ACC112 (cell line): ENCODE measurements at regions not wholly inside any gene's neighbourhood (a gene's known extent, or its start where the extent isn't known, plus 50 kb on each side); places are given as distances from the start of the nearest gene placed in this dataset.
"Not testable (repeated sequence)": the region's sequence is repeated elsewhere in the genome, so short reads cannot be mapped to it uniquely, and the experiment has no call there.

Experiments
- H2AFZ ChIP-seq: fragments of 200-600 bp; sonication (generic); one replicate; pipeline ENCODE4 v1.6.0; 2017; ENCODE audit warnings: antibody characterized with exemption, low read length; ENCODE audit not compliant: unreplicated experiment
- H3K27ac ChIP-seq: fragments of 200-600 bp; sonication (generic); 2 replicates; pipeline ENCODE4 v1.5.1; 2014; ENCODE audit warnings: low read depth, mild to moderate bottlenecking, antibody characterized with exemption, low read length, moderate library complexity
- H3K27me3 ChIP-seq: fragments of 200-600 bp; sonication (generic); 2 replicates; pipeline ENCODE4 v1.6.1; 2014; ENCODE audit warnings: mild to moderate bottlenecking, antibody characterized with exemption, low read length, moderate library complexity, mixed read lengths; ENCODE audit not compliant: insufficient read depth
- H3K36me3 ChIP-seq: fragments of 200-600 bp; sonication (generic); 2 replicates; pipeline ENCODE4 v1.6.1; 2016; ENCODE audit warnings: mild to moderate bottlenecking, antibody characterized with exemption, low read length, moderate library complexity, mixed read lengths; ENCODE audit not compliant: insufficient read depth
- H3K4me1 ChIP-seq: fragments of 200-600 bp; sonication (generic); one replicate; pipeline ENCODE4 v1.6.1; 2016; ENCODE audit warnings: low read length, mixed read lengths; ENCODE audit not compliant: insufficient read depth, unreplicated experiment, control insufficient read depth
- H3K4me3 ChIP-seq: fragments of 200-600 bp; sonication (generic); 2 replicates; pipeline ENCODE4 v1.5.1; 2014; ENCODE audit warnings: mild to moderate bottlenecking, low read depth, low read length
- H3K79me2 ChIP-seq: fragments of 200-600 bp; sonication (generic); one replicate; pipeline ENCODE4 v1.6.0; 2016; ENCODE audit warnings: low read length; ENCODE audit not compliant: control insufficient read depth, unreplicated experiment, insufficient read depth

DNA sequence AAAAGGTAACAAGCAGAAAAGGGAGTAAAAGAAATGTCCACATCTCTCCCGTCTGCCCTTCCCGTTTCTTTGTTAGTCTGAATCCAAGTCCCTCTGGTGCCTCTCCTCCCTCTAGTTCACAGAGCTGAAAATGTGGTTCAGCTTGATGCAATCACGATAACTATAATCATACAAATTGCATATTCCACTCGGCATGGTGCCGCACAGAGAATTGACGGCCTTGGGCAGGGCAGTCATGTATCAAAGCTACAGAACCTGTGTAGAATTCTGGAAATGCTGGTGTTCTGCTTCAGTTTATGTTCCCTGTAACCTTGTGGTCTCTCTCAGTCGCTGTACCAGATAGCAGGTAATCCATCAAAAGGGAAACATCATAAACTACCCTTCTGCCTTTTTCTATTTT, 562.9 kb upstream of the CBLB start:
- no peak overlapping the region for H3K27ac ChIP-seq
- H3K4me1 ChIP-seq: peaks cover 12% of the 10 kb centered on the region
- H3K36me3 ChIP-seq: no peaks in the 10 kb centered on the region
- no peak overlapping the region for H3K4me3 ChIP-seq
- no peak overlapping the region for H2AFZ ChIP-seq
- H3K79me2 ChIP-seq: no peaks in the 10 kb centered on the region
- H3K27me3 ChIP-seq: no peaks in the 10 kb centered on the region

DNA sequence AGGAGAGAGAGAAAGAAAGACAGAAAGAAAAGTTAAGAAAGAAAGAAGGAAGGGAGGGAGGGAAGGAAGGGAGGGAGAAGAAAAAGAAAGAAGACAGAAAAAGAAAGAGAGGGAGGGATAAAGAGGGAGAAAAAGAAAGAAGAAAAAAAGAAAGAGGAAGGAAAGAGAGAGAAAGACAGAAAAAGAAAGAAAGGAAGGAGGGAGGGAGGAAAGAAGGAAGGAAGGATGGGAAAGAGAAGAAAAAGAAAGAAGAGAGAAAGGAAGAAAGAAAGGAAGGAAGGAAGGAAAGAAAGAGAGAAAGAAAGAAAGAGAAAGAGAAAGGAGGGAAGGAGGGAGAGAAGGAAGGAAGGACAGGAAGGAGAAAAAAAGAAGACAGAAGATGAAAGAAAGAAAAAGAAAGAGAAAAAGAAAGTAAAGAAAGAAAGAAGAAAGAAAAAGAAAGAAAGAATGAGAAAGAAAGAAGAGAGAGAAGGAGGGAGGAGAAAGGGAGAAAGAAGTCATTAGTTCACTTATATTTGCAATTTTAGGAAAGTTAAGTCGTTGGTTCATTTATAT, 567.2 kb upstream of the CBLB start:
- Histone ChIP-seq H3K4me1 (no peaks in the 10 kb centered on the region), H3K4me3 (no peak overlapping the region), H3K27me3 (no peaks in the 10 kb centered on the region), H3K79me2 (no peaks in the 10 kb centered on the region), H3K27ac (no peak overlapping the region), H2AFZ (no peak overlapping the region), H3K36me3 (no peaks in the 10 kb centered on the region)

- Histone ChIP-seq H2AFZ (no peak overlapping the region), H3K27me3 (no peaks in the 10 kb centered on the region), H3K36me3 (no peaks in the 10 kb centered on the region), H3K79me2 (no peaks in the 10 kb centered on the region), H3K4me1 (no peaks in the 10 kb centered on the region), H3K27ac (no peak overlapping the region), H3K4me3 (no peak overlapping the region)
Measured at GRCh38 chr3:106438887-106439286, 570.1 kb upstream of the CBLB start.

DNA sequence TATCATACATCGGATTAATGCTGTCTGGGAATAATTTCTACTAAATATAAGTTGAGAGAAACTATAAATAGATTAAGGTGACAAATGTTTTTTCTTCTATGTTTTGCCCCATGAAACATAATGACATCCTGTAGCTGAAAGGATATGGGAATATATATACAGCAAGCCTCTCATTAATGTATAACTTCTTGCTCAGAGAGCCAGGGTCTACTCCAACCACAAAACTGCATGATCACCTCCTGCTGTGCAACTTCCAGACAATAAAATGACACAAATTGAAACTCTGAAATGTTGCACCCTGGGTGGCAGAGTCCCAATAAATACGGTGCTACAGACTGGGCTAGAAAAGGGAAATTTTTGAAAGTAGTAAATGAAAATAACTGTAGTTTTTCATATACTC, 571.9 kb upstream of the CBLB start:
- no peak overlapping the region for H3K27ac ChIP-seq
- H2AFZ ChIP-seq: no peak overlapping the region
- H3K27me3 ChIP-seq: no peaks in the 10 kb centered on the region
- H3K4me3 ChIP-seq: no peak overlapping the region
- H3K79me2 ChIP-seq: no peaks in the 10 kb centered on the region
- no peaks in the 10 kb centered on the region for H3K36me3 ChIP-seq
- no peaks in the 10 kb centered on the region for H3K4me1 ChIP-seq

GRCh38 chr3:106446271-106446670, 577.5 kb upstream of the CBLB start:
- Histone ChIP-seq H3K27ac (no peak overlapping the region), H2AFZ (no peak overlapping the region)

DNA sequence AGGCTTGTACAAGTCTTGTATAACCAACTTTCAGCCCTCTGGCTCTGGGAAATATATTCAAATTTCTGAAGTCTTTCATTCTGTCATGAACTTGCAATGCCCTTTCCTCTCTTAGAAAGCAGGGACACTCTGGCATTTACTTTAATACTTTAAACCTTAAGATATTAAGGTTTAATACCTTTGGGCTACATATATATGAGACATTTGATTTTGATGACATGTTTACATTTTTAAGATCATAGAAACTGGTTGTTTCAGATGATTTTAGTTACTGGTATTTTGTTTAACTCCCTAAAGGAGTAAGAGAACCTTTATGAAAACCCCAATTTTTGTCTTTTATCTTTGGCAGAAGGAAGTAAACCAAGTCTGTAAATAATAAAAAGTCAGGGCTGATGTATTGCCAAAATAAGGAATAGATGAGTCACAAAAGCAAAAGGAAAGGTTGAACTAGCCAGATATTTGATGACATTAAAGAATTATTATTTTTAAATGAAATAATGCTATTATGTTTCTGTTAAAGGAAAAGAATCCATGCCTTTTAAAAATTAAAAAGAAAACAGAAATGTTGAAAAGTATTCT, 579.0 kb upstream of the CBLB start:
- Histone ChIP-seq H3K27me3 (no peaks in the 10 kb centered on the region), H3K79me2 (no peaks in the 10 kb centered on the region), H3K36me3 (no peaks in the 10 kb centered on the region)

More at GRCh38 chr3:106446271-106446670, 577.5 kb upstream of the CBLB start:
- H3K36me3 ChIP-seq: no peaks in the 10 kb centered on the region
- H3K4me3 ChIP-seq: no peak overlapping the region
- no peaks in the 10 kb centered on the region for H3K27me3 ChIP-seq
- peaks cover 3% of the 10 kb centered on the region for H3K4me1 ChIP-seq
- no peaks in the 10 kb centered on the region for H3K79me2 ChIP-seq

DNA sequence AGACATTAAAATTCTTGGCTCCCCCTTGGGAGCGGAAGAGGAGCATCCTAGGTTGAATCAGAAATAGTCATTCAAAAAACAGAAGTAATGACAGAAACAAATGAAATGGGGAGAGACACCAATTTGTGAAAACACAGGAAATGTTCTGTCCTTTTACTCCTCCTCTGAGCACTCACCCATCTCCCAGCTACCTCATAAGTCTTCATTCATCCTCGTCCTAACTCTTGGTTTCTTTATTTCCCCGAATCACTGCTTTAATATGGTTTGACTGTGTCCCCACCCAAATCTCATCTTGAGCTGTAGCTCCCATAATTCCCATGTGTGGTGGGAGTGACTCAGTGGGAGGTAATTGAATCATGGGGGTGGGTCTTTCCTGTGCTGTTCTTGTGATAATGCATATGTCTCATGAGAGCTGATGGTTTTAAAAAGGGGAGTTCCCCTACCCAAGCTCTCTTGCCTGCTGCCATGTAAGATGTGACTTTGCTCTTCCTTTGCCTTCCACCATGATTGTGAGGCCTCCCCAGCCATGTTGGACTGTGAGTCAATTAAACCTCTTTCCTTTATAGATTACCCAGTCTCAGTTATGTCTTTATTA, 579.7 kb upstream of the CBLB start:
- not testable (repeated sequence) for H3K4me1 ChIP-seq, H3K79me2 ChIP-seq, H3K27ac ChIP-seq, H3K27me3 ChIP-seq, H2AFZ ChIP-seq, H3K4me3 ChIP-seq, H3K36me3 ChIP-seq

More for the DNA sequence above, 579.0 kb upstream of the CBLB start:
- H2AFZ ChIP-seq: no peak overlapping the region
- H3K4me1 ChIP-seq: peaks cover 3% of the 10 kb centered on the region
- no peak overlapping the region for H3K27ac ChIP-seq
- H3K4me3 ChIP-seq: no peak overlapping the region

GRCh38 chr3:106452096-106452495, 583.3 kb upstream of the CBLB start:
- Histone ChIP-seq H3K4me1 (peaks cover 6% of the 10 kb centered on the region), H3K36me3 (no peaks in the 10 kb centered on the region), H3K79me2 (no peaks in the 10 kb centered on the region), H3K4me3 (no peak overlapping the region), H2AFZ (no peak overlapping the region), H3K27me3 (no peaks in the 10 kb centered on the region), H3K27ac (no peak overlapping the region)

- no peak overlapping the region for H3K4me3 ChIP-seq
- no peak overlapping the region for H3K27ac ChIP-seq
- no peaks in the 10 kb centered on the region for H3K79me2 ChIP-seq
- no peaks in the 10 kb centered on the region for H3K27me3 ChIP-seq
- H2AFZ ChIP-seq: no peak overlapping the region
- no peaks in the 10 kb centered on the region for H3K36me3 ChIP-seq
- H3K4me1 ChIP-seq: peaks cover 14% of the 10 kb centered on the region
Measured at GRCh38 chr3:106454497-106454896, 585.7 kb upstream of the CBLB start.

DNA sequence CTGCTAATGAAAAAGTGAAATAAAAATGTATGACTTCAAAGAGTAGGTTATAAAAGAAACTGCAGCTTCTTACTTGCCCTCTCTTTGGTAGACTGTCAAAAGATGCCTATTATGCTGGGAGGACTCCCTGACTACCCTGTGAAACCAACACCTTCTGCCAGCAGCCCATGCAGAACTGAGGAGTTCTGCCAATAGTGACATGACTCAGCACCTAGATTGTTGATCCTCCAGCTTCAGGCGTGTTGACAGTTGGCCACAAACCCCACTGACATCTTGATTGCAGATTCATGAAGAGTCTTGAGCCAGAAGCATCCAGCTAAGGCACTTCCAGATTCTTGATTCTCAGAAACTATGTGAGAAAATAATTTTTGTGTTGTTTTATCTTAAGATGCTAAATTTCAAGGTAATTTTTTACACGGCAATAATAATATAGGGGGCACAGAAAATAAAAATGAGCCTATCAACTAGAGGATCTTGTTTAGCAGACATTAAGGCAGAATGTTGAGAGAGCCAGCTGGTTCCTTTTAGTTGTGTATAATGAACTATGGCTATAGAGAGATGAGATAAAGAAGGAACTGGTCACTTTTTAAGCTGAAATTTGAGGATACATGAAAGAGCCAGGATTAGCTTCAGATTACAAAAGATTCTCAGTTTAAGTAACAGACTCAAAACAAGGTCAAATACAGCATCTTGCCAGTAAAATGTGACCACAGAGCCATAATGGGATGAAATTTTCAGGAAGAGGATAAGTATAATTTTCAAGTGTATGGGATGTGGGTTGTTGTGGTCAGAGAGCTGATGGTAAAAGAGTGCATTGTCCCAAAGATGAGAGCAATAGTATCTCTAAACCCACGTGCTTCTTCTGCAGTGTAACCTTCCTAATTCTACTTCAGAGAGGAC, 588.7 kb upstream of the CBLB start:
- Histone ChIP-seq H3K27me3 (no peaks in the 10 kb centered on the region), H3K27ac (no peak overlapping the region), H3K4me3 (no peak overlapping the region), H2AFZ (no peak overlapping the region), H3K4me1 (peaks cover 14% of the 10 kb centered on the region), H3K36me3 (no peaks in the 10 kb centered on the region), H3K79me2 (no peaks in the 10 kb centered on the region)
